ENCODE measurements at regions not wholly inside any gene's neighbourhood (a gene's known extent, or its start where the extent isn't known, plus 50 kb on each side); places are given as distances from the start of the nearest gene placed in this dataset.

GRCh38 chr6:81857812-81858211 lies 105.3 kb upstream of the TENT5A start:
- no peak for DNase-seq

DNA sequence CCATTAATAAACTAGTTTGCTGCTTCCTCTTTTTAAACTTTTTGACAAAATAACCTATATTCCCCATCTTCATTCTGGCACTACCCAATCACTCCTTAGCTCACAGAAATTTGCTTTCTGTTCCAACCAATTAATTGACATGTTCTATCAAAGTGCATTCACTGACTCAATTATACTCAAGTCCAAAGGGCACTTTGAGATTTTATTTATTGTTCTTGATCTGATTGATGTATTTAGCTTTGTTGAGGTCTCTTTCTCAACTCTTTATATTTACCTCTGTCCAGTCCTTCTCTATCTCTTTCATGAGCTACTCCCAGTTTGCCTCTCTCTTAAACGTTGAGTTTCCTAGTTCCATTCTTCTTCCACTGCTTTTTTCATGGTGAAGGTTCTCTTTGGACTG lies 104.4 kb upstream of the TENT5A start:
- no peak for DNase-seq

GRCh38 chr6:81854474-81854873 lies 102.0 kb upstream of the TENT5A start:
- no peak for DNase-seq

GRCh38 chr6:81853975-81854374 lies 101.5 kb upstream of the TENT5A start:
- no peak for DNase-seq

GRCh38 chr6:81849248-81849647 lies 96.8 kb upstream of the TENT5A start:
- DNase-seq: no peak

DNA sequence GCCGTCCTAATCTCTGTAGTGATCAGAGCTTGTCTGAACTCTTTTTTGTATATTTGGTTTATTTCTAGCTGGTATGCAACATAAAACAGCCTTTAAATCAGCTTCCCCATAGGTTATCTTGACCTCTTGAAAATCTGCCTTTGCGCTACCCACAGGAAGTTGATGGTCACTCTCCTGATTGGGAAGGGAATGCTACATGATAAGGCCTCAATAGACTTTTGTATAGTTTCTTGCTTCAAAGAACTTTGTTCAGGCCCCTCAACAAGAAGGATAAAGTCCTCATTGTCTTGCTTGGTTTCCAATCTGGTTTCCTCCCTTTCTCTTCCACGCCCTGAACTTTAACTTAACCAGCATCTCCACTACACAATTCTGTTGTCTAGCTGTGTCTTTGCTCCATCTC lies 95.4 kb upstream of the TENT5A start:
- no peak for DNase-seq

DNA sequence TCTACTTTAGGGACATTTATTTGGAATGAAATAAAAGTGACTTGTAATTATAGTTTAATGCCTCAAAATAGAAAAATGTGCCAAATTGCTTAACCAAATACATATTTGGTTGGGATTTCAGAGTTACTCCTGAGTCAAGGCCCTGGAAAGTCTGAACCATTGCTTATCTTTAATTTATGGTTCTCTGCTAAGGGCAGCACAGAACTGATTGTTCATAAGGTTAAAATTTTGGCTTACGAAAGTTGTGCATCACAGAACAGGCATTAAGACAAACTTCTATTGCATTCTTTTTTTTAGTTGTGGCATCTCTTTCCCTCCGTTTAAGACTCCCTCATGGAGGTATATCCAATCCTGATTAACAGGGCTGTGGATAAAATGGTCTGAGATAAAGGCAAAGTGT lies 92.2 kb upstream of the TENT5A start:
- DNase-seq: no peak

- no peak for DNase-seq
Observed at GRCh38 chr6:81843302-81843701, 90.8 kb upstream of the TENT5A start.

- DNase-seq: no peak
Observed at GRCh38 chr6:81842254-81842653, 89.8 kb upstream of the TENT5A start.

DNA sequence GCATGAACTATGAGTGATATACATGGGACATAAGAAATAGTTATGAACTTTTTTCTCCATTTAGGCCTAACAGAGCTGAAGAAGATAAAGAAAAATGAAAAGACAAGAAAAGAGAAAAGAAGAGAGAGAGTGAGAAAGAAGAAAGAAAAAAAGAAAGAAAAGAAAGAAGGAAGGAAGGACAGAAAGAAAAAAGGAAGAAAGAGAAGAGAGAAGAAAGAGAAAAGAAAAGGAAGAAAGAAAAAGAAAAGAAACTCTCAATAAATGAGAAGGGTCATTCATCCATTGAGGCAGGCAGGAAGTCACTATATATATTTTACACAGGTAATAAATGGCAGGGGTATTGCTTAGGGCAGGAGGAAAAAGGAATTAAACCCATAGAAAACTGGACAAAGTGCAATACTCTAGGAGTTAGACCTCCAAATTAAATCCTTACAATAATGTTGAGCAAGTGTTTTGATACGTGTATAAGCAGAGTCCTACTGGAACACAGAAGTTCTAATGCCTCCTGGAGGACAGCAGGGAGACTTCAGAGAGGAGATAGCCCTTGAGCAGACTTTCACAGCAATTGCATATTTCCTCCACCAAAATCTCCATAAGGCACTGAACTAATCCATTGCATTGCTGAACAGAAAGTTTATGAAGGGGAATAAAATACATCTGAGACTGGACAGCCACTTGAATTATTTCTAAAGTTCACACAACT lies 86.4 kb upstream of the TENT5A start:
- DNase-seq: no peak

DNA sequence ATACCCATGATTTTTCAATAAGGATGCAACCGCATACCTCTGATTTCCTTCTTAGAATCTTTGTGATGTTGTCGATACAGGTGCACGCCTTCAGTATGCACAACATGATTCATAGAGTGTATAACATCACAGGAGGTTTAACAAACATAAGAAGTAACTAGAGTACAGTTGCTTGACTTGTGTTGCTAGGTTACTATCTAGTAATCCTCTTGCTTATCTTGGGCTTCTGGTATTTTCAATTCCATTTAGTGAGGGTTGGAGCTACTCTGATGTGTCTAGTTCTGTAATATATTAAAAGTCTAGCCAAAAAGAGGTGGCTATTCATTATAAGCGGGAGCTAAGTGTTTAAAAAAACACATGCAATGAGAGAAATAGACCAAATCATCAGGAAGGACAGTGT lies 85.5 kb upstream of the TENT5A start:
- DNase-seq: no peak

DNA sequence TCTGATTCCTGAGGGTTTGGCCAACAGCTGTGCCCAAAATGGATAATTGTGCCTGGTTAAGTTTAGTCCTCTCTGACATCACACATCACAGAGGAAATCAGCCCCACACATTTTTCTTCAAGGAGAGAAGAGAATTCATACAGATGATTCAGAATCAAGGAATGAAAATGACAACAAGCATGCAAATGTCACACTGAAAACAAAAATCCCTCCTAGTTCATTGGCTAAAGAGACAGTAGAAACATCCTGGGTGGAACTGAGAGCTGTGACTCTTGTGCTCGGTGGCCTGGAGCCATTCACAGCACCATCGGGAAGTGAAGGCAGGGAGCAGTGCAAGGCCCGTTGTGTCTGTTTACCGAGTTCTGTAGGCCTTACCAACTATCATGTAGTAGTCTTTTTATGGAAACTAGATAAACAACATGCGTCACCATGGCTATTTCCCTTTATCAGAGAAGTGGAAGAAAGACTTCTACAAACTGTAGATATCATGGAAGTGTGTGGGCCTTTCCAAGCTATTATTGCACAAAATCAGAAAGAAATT lies 81.7 kb upstream of the TENT5A start:
- DNase-seq: no peak

DNA sequence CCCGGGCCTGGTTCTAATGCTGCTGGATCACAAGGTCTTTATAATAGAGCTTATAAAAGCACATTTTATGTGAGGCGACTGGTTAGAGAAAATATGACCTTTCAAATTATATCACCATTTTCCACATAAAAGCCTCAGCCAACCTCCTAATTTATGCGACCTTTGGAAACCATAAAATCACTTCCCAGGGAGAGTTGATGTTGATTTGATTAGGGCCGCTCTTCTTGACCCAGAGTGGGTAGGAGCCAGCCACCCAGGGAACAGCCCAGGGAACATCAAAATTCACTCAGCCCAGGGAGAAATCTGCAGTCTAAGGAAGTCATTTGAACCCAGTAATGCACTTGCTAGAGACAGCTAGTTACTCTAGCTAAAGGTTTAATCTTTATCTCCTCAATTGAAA lies 79.8 kb upstream of the TENT5A start:
- DNase-seq: no peak

- no peak for DNase-seq
Observed at GRCh38 chr6:81831274-81831673, 78.8 kb upstream of the TENT5A start.

GRCh38 chr6:81826784-81827183 lies 74.3 kb upstream of the TENT5A start:
- no peak for DNase-seq

DNA sequence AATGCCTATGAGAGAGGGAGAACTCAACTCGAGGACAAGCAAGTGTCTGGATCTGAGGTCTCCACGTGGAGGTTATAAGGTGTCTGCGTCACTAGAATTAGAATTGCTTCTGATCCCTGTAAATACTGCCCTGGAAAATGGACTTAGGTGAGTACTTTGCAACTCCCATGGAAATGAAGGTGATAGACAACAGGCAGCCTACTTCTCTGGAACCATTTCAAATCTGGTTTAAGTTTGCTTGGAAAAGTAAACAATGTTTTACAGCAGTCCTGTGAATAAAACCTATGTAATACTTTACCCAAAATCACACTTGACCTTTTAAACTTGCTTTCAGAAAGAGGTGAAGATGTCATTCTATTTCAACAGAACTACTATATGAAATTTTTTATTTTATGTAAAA lies 70.1 kb upstream of the TENT5A start:
- DNase-seq: no peak

DNA sequence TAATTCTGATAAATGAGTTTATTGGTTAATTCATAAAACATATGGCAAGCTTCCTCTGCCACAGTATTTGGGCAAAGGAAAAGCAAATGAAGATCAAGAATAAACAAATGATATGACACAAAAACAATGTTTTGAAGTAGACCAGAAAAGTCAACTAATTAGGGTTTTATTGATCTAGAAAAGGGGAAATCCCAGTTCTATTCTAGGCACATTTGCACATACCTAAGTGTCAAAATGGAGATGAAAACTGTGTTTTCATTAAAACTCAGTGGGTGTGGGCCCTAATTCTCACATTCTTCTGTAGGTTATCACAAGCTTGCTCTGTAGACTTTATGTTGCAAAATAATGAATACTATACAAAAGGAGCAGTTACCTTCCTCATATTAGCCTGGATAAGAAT lies 69.0 kb upstream of the TENT5A start:
- no peak for DNase-seq

DNA sequence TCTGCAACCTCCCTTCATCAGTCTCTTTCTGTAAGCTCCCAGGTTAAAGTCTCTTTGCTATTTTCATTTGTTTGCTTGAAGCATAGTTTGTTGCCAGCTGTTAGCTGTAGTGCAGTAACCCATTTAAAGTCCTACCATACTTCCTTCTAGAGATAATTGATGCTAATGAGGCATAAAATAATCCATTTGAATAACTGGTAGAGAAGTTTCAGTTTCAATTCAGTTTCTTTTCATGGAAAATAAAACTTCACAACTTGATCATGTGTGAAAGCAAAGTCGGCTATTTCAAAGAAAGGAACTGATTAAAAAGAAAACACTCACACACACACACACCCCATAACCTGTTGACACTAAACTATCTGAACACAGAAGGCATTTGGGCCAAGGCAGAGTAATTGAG lies 68.5 kb upstream of the TENT5A start:
- no peak for DNase-seq

GRCh38 chr6:81820422-81820821 lies 67.9 kb upstream of the TENT5A start:
- DNase-seq: no peak

GRCh38 chr6:81819767-81820166 lies 67.3 kb upstream of the TENT5A start:
- no peak for DNase-seq

DNA sequence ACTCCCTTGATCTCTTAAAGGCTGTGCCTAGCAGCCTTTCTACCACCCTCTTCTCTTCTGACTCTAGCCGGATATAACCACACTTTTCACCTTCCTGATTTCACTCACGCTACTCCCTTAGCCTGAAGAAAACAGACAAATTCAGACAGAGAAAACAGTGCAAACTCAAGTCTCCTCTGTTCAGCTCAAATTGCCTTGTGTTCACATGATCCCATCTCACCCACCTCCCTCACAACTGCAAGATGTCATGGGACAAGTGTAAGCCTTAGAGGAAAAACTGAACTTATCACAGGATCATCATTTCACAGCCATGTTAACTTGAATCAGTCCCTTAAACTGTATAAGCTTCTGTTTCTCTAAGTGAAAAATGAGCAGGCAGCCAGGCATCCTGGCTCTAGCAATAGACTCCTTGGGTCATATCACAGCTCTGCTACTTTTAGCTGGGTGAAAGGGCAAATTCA lies 66.5 kb upstream of the TENT5A start:
- peak in 1 of 2 donors; percentile 90 for DNase-seq

DNA sequence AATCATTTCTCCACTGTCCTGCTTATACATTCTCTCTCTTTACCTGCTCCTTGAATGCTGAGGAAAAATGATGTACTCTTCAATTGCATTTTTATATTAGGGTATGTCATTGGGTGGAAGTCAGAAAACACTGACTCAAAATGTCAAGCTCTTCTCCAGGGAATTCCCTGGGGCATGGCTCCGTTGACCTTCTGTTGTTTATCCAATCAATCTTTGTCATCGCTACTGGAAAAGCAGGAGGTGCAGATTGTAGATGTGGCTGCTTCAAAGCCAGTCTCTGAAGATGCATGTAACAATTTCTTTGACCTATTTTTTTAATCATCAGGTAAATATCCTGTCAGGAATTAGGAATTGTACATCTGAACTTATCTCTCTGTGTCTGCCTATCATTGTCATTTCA lies 63.9 kb upstream of the TENT5A start:
- DNase-seq: no peak

GRCh38 chr6:81814370-81815076 lies 62.0 kb upstream of the TENT5A start:
- no peak for DNase-seq

GRCh38 chr6:81813305-81813704 lies 60.8 kb upstream of the TENT5A start:
- no peak for DNase-seq

GRCh38 chr6:81812401-81812800 lies 59.9 kb upstream of the TENT5A start:
- peak in 1 of 2 donors; percentile 87 for DNase-seq

Measured in bone marrow (tissue), 2 donors.